ENCODE measurements at regions not wholly inside any gene's neighbourhood (a gene's known extent, or its start where the extent isn't known, plus 50 kb on each side); places are given as distances from the start of the nearest gene placed in this dataset.

DNA sequence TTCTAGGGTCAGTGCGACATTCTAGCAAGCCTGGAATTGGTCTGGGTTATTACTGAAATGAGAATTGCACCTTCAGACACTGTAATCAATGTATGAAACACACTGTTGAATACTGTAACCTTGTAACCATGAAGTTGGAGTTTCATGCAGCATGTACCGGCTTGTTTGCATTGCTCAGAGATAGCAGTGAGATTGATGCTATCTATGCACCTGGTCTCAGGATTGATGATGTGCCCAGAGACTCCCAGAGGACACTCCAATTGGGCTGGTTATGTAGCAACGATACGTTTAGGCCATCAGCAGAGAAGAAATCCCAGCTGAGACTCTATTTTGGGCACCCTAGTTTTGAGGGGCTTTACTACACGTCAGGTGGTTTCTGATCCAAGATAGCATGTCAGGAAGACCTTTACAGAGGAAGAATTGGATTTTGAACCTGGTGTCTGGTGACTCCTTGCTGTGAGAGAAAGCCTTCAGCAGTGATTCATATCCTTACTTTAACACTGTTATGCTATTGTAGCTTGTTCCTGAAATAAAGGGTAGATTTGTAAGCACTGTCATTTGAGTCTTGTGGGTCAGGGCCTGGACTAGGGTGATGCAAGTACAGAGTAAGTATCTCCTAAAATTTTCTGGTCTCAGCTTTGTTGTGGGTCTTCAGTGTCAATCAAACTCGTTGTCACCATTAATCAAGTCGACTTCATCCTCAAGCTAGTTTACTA is 305.1 kb upstream of the GULP1 start:
- H3K9me3 ChIP-seq (ENCODE audit: control insufficient read depth in 4 of 4, insufficient read depth in 3 of 4, low read length in 3 of 4): no peaks in the 10 kb centered on the region
- peaks cover 0 to 15% (median 0%) of the 10 kb centered on the region in 5 donors for H3K4me1 ChIP-seq (ENCODE audit: control insufficient read depth in 5 of 5, insufficient read depth in 5 of 5, low read length in 5 of 5)
- WGBS, 2 donors: 86 to 87% methylated on average over 7 of the region's 7 CpGs
- ATAC-seq (ENCODE audit: insufficient read depth, low FRiP score): no peak
- TF ChIP-seq, protein P1, sequence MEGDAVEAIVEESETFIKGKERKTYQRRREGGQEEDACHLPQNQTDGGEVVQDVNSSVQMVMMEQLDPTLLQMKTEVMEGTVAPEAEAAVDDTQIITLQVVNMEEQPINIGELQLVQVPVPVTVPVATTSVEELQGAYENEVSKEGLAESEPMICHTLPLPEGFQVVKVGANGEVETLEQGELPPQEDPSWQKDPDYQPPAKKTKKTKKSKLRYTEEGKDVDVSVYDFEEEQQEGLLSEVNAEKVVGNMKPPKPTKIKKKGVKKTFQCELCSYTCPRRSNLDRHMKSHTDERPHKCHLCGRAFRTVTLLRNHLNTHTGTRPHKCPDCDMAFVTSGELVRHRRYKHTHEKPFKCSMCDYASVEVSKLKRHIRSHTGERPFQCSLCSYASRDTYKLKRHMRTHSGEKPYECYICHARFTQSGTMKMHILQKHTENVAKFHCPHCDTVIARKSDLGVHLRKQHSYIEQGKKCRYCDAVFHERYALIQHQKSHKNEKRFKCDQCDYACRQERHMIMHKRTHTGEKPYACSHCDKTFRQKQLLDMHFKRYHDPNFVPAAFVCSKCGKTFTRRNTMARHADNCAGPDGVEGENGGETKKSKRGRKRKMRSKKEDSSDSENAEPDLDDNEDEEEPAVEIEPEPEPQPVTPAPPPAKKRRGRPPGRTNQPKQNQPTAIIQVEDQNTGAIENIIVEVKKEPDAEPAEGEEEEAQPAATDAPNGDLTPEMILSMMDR (IDR thresholded peaks at IDR 0.05; ENCODE audit: control extremely low read depth, extremely low read depth): no peak
- H3K27ac ChIP-seq (ENCODE audit: low read depth in 1 of 2, low read length in 1 of 2): no peak overlapping the region
- no peak overlapping the region for H3K9ac ChIP-seq (ENCODE audit: insufficient read depth in 1 of 2, low read length in 2 of 2)
- H3K4me3 ChIP-seq: no peak overlapping the region
- DNase-seq: no peak
- H3K36me3 ChIP-seq (ENCODE audit: control insufficient read depth in 4 of 4, insufficient read depth in 4 of 4, low read length in 4 of 4): no peaks in the 10 kb centered on the region
- H3K27me3 ChIP-seq (ENCODE audit: control insufficient read depth in 3 of 3, insufficient read depth in 3 of 3, low read length in 2 of 3): no peaks in the 10 kb centered on the region

DNA sequence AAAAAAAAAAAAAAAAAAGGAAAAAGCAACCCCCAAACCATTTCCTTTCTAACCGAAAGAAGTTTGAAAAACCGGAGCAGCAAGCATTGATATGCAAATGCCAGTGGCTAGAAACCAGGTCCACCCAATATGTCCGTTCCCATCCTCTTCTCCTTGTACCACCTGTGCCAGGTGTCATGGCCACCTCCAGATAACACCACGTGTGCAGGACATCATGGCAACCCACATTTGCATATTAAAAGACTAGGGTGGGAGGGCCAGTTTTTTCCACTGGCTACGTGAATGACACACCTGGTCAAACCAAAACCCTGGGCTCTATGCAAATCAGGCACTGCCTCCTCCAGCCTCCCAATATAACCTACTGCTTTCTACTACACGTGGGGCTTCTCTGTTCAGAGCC is 303.3 kb upstream of the GULP1 start:
- H3K4me1 ChIP-seq (ENCODE audit: control insufficient read depth in 5 of 5, insufficient read depth in 5 of 5, low read length in 5 of 5): peaks cover 0 to 10% (median 0%) of the 10 kb centered on the region in 5 donors
- H3K9me3 ChIP-seq (ENCODE audit: control insufficient read depth in 4 of 4, insufficient read depth in 3 of 4, low read length in 3 of 4): no peaks in the 10 kb centered on the region
- DNase-seq (no peak), ATAC-seq (ENCODE audit: insufficient read depth, low FRiP score) (no peak)
- no peaks in the 10 kb centered on the region for H3K36me3 ChIP-seq (ENCODE audit: control insufficient read depth in 4 of 4, insufficient read depth in 4 of 4, low read length in 4 of 4)
- TF ChIP-seq, protein P1 (IDR thresholded peaks at IDR 0.05; ENCODE audit: control extremely low read depth, extremely low read depth): no peak
- no peak overlapping the region for H3K4me3 ChIP-seq
- no peak overlapping the region for H3K27ac ChIP-seq (ENCODE audit: low read depth in 1 of 2, low read length in 1 of 2)
- no peaks in the 10 kb centered on the region for H3K27me3 ChIP-seq (ENCODE audit: control insufficient read depth in 3 of 3, insufficient read depth in 3 of 3, low read length in 2 of 3)
- H3K9ac ChIP-seq (ENCODE audit: insufficient read depth in 1 of 2, low read length in 2 of 2): no peak overlapping the region
- WGBS, 2 donors: 49 to 60% methylated on average over 6 of the region's 6 CpGs

DNA sequence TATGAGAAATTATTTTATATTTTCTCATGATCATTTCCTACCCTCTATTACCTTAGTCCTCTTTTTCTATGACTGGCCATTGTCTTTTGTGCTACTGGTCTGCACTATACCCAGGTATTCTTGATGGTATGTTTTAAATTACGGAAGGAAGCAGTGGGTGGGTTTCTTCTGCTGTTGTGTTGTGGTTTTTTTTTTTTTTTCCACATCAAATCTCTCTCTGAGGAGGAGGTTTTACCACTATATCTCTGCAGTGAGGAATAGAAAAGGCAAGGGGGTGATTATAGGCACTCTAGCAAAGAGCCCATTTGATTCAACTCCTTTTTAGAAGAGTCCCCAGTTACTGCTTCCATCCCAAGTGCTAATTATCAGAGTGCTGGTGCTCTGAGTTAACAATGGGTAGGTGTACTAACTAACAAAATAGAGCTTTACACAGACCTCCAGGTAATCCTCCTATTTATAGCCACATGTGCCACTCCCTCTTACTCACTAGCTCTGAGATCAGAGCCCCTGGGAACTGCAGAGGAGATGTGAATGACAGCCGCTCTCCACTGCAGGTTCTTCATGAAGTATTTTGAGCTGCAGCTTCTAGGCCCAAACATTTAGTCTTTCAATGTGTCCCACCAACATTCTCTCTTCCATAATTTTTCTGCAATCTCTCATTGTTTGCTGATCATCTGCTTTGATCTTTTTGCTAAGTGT is 301.6 kb upstream of the GULP1 start:
- no peaks in the 10 kb centered on the region for H3K9me3 ChIP-seq (ENCODE audit: control insufficient read depth in 4 of 4, insufficient read depth in 3 of 4, low read length in 3 of 4)
- TF ChIP-seq, protein P1 (IDR thresholded peaks at IDR 0.05; ENCODE audit: control extremely low read depth, extremely low read depth): no peak
- no peak overlapping the region for H3K27ac ChIP-seq (ENCODE audit: low read depth in 1 of 2, low read length in 1 of 2)
- peaks cover 0 to 6% (median 2%) of the 10 kb centered on the region in 5 donors for H3K4me1 ChIP-seq (ENCODE audit: control insufficient read depth in 5 of 5, insufficient read depth in 5 of 5, low read length in 5 of 5)
- no peaks in the 10 kb centered on the region for H3K36me3 ChIP-seq (ENCODE audit: control insufficient read depth in 4 of 4, insufficient read depth in 4 of 4, low read length in 4 of 4)
- no peak for DNase-seq
- no peak for ATAC-seq (ENCODE audit: insufficient read depth, low FRiP score)
- H3K4me3 ChIP-seq: no peak overlapping the region
- H3K9ac ChIP-seq (ENCODE audit: insufficient read depth in 1 of 2, low read length in 2 of 2): no peak overlapping the region
- H3K27me3 ChIP-seq (ENCODE audit: control insufficient read depth in 3 of 3, insufficient read depth in 3 of 3, low read length in 2 of 3): no peaks in the 10 kb centered on the region
- 57 to 74% methylated on average over 2 of the region's 2 CpGs for WGBS, 2 donors

All from lung (tissue), 11 donors.